A549 (cell line): ENCODE measurements at regions not wholly inside any gene's neighbourhood (a gene's known extent, or its start where the extent isn't known, plus 50 kb on each side); places are given as distances from the start of the nearest gene placed in this dataset.

Source experiments
- ATAC-seq, 2 experiments: fragments of 200-7000 bp in 1 of 2; fragments of >200 bp in 1 of 2; cut with Nextera tagmentation in 1 of 2; cut with Tn5 transposase in 1 of 2; 3 replicates each; pipeline versions ENCODE4 v1.8.0 to v1.9.1; 2018 to 2020; ENCODE audit warnings: mild to moderate bottlenecking in 1 of 2, moderate library complexity in 1 of 2
- CTCF ChIA-PET: fragments of 300-600 bp; sonication (Branson Sonifier 250); formaldehyde crosslinking; extraction: SDS; loops from one replicate; lab custom pipeline; 2021; ENCODE audit warnings: antibody characterized with exemption, inconsistent platforms; lab: Yijun Ruan, JAX
- POLR2A ChIA-PET: fragments of 350-600 bp; formaldehyde crosslinking; extraction: SDS; loops from one replicate; lab custom pipeline; 2021; ENCODE audit warnings: antibody characterized with exemption, inconsistent platforms; lab: Yijun Ruan, JAX
- DNase-seq, 2 experiments: peaks; one replicate each; pipeline versions ENCODE4 v3.0.0 to v3.0.0-alpha.2; 2011 to 2016; ENCODE audit warnings: low read depth in 1 of 2, low spot score in 1 of 2
- FAIRE-seq: peaks from 2 replicates; lab custom pipeline; 2011; peaks lifted over from hg19 to GRCh38; lab: Jason Lieb, UNC
- H3K27ac ChIP-seq, 2 experiments: fragments of >200 bp; sonication (Bioruptor Twin); formaldehyde crosslinking; 3 replicates each; pipeline ENCODE4 v1.5.1; 2016 to 2017
- H3K4me1 ChIP-seq: fragments of >200 bp; sonication (Bioruptor Twin); formaldehyde crosslinking; 3 replicates; pipeline ENCODE4 v1.6.1; 2016
- H3K4me2 ChIP-seq: fragments of >200 bp; sonication (Bioruptor Twin); formaldehyde crosslinking; 3 replicates; pipeline ENCODE4 v1.6.1; 2016
- H3K4me3 ChIP-seq: fragments of >200 bp; sonication (Bioruptor Twin); formaldehyde crosslinking; 3 replicates; pipeline ENCODE4 v1.5.1; 2016
- H3K9me3 ChIP-seq: fragments of >200 bp; sonication (Bioruptor Twin); formaldehyde crosslinking; 3 replicates; pipeline ENCODE4 v1.6.1; 2016
- CBX2 ChIP-seq: fragments of 200-600 bp; sonication (generic); IDR thresholded peaks from 2 replicates; pipeline ENCODE4 v1.6.1; 2016; ENCODE audit warnings: low read depth, mild to moderate bottlenecking, borderline replicate concordance
- CEBPB ChIP-seq, 2 experiments: fragments of >200 bp in 1 of 2; sonication (Bioruptor Twin) in 1 of 2; formaldehyde crosslinking in 1 of 2; IDR thresholded peaks; 2 replicates each; pipeline ENCODE4 v1.6.1; 2012 to 2016
- CTCF ChIP-seq: fragments of >200 bp; sonication (Bioruptor Twin); formaldehyde crosslinking; IDR thresholded peaks from 3 replicates; pipeline ENCODE4 v1.5.1; 2016
- E2F6 ChIP-seq: IDR thresholded peaks from 2 replicates; pipeline ENCODE4 v1.6.1; 2012; ENCODE audit warnings: low read depth, borderline replicate concordance
- EHF ChIP-seq: fragments of 250-450 bp; sonication (Bioruptor Pico); IDR thresholded peaks from 2 replicates; pipeline ENCODE4 v1.5.0; 2020; ENCODE audit warnings: mild to moderate bottlenecking
- EP300 ChIP-seq, 2 experiments: fragments of >200 bp; sonication (Bioruptor Twin); formaldehyde crosslinking; IDR thresholded peaks; 2 replicates in 1 of 2; 3 replicates in 1 of 2; pipeline ENCODE4 v1.6.1; 2016 to 2017
- GATA3 ChIP-seq: IDR thresholded peaks from 2 replicates; pipeline ENCODE4 v1.6.1; 2012; ENCODE audit warnings: borderline replicate concordance
- HDAC2 ChIP-seq: fragments of 200-600 bp; sonication (generic); IDR thresholded peaks from 2 replicates; pipeline ENCODE4 v1.6.1; 2016
- HES2 ChIP-seq: fragments of >200 bp; sonication (Bioruptor Twin); formaldehyde crosslinking; IDR thresholded peaks from 2 replicates; pipeline ENCODE4 v1.6.1; 2016
- HEYL ChIP-seq: fragments of 250-450 bp; sonication (Bioruptor Pico); IDR thresholded peaks from 2 replicates; pipeline ENCODE4 v1.8.0; 2021; ENCODE audit warnings: mild to moderate bottlenecking, moderate library complexity
- HOXA7 ChIP-seq: fragments of 250-450 bp; sonication (Bioruptor Pico); IDR thresholded peaks from 2 replicates; pipeline ENCODE4 v1.5.0; 2020; ENCODE audit warnings: mild to moderate bottlenecking, moderate library complexity
- HOXB13 ChIP-seq: fragments of 250-450 bp; sonication (Bioruptor Pico); IDR thresholded peaks from 2 replicates; pipeline ENCODE4 v1.5.0; 2020; ENCODE audit warnings: low read depth, mild to moderate bottlenecking, moderate library complexity
- HOXB5 ChIP-seq: fragments of 250-450 bp; sonication (Bioruptor Pico); IDR thresholded peaks from 2 replicates; pipeline ENCODE4 v1.5.0; 2020; ENCODE audit warnings: mild to moderate bottlenecking, moderate library complexity
- JUN ChIP-seq, 2 experiments: fragments of >200 bp; sonication (Bioruptor Twin); formaldehyde crosslinking; IDR thresholded peaks; 2 replicates in 1 of 2; 3 replicates in 1 of 2; pipeline ENCODE4 v1.6.1; 2016 to 2017
- JUNB ChIP-seq: fragments of >200 bp; sonication (Bioruptor Twin); formaldehyde crosslinking; IDR thresholded peaks from 2 replicates; pipeline ENCODE4 v1.6.1; 2016
- KDM5A ChIP-seq: fragments of 200-600 bp; sonication (generic); IDR thresholded peaks from 2 replicates; pipeline ENCODE4 v1.6.1; 2016; ENCODE audit warnings: antibody characterized with exemption, mild to moderate bottlenecking
- MAX ChIP-seq: IDR thresholded peaks from 2 replicates; pipeline ENCODE4 v1.6.1; 2012
- MAZ ChIP-seq: fragments of 150-350 bp; IDR thresholded peaks from 2 replicates; pipeline ENCODE4 v1.6.1; 2014; ENCODE audit warnings: antibody characterized with exemption, low read depth, low read length, borderline replicate concordance
- MYC ChIP-seq: IDR thresholded peaks from 2 replicates; pipeline ENCODE4 v1.6.1; 2012; ENCODE audit warnings: mild to moderate bottlenecking, inconsistent platforms, low read length, improper control_type of control experiment, borderline replicate concordance
- NFE2L2 ChIP-seq: fragments of 150-350 bp; conservative IDR thresholded peaks from 2 replicates; pipeline ENCODE4 v1.6.1; 2014; ENCODE audit warnings: low read length
- NPAS2 ChIP-seq: fragments of 250-450 bp; sonication (Bioruptor Pico); IDR thresholded peaks from 2 replicates; pipeline ENCODE4 v1.8.0; 2022; ENCODE audit warnings: mild to moderate bottlenecking, moderate library complexity, borderline replicate concordance
- NR3C1 ChIP-seq: fragments of >200 bp; sonication (Bioruptor Twin); formaldehyde crosslinking; IDR thresholded peaks from 3 replicates; pipeline ENCODE4 v1.6.1; 2017
- POLR2AphosphoS2 ChIP-seq: conservative IDR thresholded peaks from 2 replicates; pipeline ENCODE4 v1.6.1; 2012; ENCODE audit warnings: low read length, improper control_type of control experiment, inconsistent platforms
- RARB ChIP-seq: fragments of 250-450 bp; sonication (Bioruptor Pico); IDR thresholded peaks from 2 replicates; pipeline ENCODE4 v1.8.0; 2021; ENCODE audit warnings: mild to moderate bottlenecking, moderate library complexity
- RFX5 ChIP-seq: fragments of 450-650 bp; IDR thresholded peaks from 2 replicates; pipeline ENCODE4 v1.7.1; 2014; ENCODE audit warnings: antibody characterized with exemption, mild to moderate bottlenecking, moderate library complexity
- RNF2 ChIP-seq: fragments of 200-600 bp; sonication (generic); IDR thresholded peaks from 2 replicates; pipeline ENCODE4 v1.6.1; 2016; ENCODE audit warnings: low read depth, mild to moderate bottlenecking, antibody characterized with exemption, moderate library complexity, borderline replicate concordance
- SREBF2 ChIP-seq: fragments of 450-650 bp; IDR thresholded peaks from 2 replicates; pipeline ENCODE4 v1.6.1; 2014; ENCODE audit warnings: mild to moderate bottlenecking, moderate library complexity
- ZC3H11A ChIP-seq: fragments of 450-650 bp; IDR thresholded peaks from 2 replicates; pipeline ENCODE4 v1.6.1; 2014; ENCODE audit warnings: antibody characterized with exemption, mild to moderate bottlenecking
- WGBS: methylation state at CpG from one replicate; pipeline ENCODE4 v1.1.6; 2017; ENCODE audit errors: missing lambda C conversion rate; 5-methylcytosine and 5-hydroxymethylcytosine counted together
- TF ChIP-seq, protein P1 (sequence below): fragments of 150-350 bp; IDR thresholded peaks from 2 replicates; pipeline ENCODE4 v1.6.1; 2014; ENCODE audit warnings: low read depth, mild to moderate bottlenecking, low read length
- TF ChIP-seq, protein P2 (sequence below): fragments of >200 bp; sonication (Bioruptor Twin); formaldehyde crosslinking; IDR thresholded peaks from 3 replicates; pipeline ENCODE4 v1.6.1; 2016
- TF ChIP-seq, protein P3 (sequence below): IDR thresholded peaks from 2 replicates; pipeline ENCODE4 v1.6.1; 2012

GRCh38 chr15:49748791-49749190 lies 127.9 kb downstream of the DTWD1 start:
- no peak overlapping the region for H3K4me3 ChIP-seq
- no peak for ATAC-seq
- no peak overlapping the region for H3K27ac ChIP-seq
- H3K4me2 ChIP-seq: no peak overlapping the region
- DNase-seq: no peak
- no peak for TF ChIP-seq RFX5
- TF ChIP-seq POLR2AphosphoS2: no peak
- TF ChIP-seq JUN (IDR thresholded peaks at IDR 0.05): no peak
- no peak for TF ChIP-seq EHF (CRISPR knock-in tag)
- no peak for TF ChIP-seq ZC3H11A
- TF ChIP-seq EP300 (IDR thresholded peaks at IDR 0.05): no peak
- no peak for TF ChIP-seq MYC
- TF ChIP-seq CTCF: no peak
- TF ChIP-seq, all 56 proteins: peak for 0
- ChIA-PET CTCF (no interaction called here), POLR2A (no interaction called here)
- no peak for FAIRE-seq
- 34% methylated on average over 2 of the region's 2 CpGs for WGBS
- no peaks in the 10 kb centered on the region for H3K4me1 ChIP-seq
- no peaks in the 10 kb centered on the region for H3K9me3 ChIP-seq

DNA sequence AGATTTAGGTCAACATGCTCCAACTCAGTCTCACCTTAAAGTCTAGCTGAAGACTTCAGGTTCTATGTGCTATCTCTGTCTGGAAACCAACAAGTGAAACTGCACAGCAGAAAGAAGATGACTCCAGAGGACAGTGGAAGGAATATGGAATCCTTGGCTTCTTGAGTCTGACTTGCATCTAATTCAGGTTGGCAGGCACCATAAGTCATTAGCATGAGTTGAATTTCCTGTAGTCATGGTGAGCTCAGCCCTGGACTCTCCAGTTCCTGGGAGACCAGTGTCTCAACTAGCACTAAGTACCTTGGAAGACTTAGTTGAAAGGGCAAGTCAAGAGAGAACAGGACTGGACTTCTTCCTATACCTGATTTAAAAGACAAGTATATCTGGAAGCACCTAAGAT lies 129.7 kb downstream of the DTWD1 start:
- Histone ChIP-seq H3K27ac (no peak overlapping the region), H3K9me3 (no peaks in the 10 kb centered on the region), H3K4me1 (no peaks in the 10 kb centered on the region), H3K4me2 (no peak overlapping the region), H3K4me3 (no peak overlapping the region)
- no peak for FAIRE-seq
- no peak for ATAC-seq
- ChIA-PET CTCF (no interaction called here), POLR2A (no interaction called here)
- DNase-seq: no peak
- TF ChIP-seq HEYL (CRISPR knock-in tag) (no peak), CEBPB (IDR thresholded peaks at IDR 0.05) (no peak), NFE2L2 (no peak), HES2 (no peak), NR3C1 (no peak), SREBF2 (no peak), MAX (no peak), HDAC2 (no peak), JUNB (no peak), ZC3H11A (no peak), CBX2 (no peak)
- TF ChIP-seq, protein P1, sequence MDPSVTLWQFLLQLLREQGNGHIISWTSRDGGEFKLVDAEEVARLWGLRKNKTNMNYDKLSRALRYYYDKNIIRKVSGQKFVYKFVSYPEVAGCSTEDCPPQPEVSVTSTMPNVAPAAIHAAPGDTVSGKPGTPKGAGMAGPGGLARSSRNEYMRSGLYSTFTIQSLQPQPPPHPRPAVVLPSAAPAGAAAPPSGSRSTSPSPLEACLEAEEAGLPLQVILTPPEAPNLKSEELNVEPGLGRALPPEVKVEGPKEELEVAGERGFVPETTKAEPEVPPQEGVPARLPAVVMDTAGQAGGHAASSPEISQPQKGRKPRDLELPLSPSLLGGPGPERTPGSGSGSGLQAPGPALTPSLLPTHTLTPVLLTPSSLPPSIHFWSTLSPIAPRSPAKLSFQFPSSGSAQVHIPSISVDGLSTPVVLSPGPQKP: no peak
- TF ChIP-seq, all 56 proteins: peak for 0

DNA sequence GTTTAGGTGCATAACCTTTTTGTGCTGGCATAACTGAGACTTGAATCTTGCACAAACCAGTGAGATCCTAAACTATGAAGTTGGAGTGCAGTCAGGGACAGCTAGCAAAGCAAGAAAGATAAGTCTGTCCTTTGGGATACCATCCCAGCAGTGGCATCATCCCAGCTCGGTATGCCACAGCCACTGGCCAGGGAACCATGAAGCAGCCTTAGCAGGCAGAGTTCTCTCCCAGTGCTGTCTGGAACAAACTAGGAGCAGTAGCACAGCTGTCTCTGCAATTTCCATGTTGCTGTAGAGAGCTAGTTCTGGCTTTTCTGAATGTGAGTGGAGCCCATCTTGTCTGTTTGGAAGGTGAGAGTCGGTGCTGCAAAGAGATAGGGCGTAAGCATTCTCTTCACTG lies 130.3 kb downstream of the DTWD1 start:
- no peak for DNase-seq
- ChIA-PET CTCF (no interaction called here), POLR2A (no interaction called here)

More for the DNA sequence above, 130.3 kb downstream of the DTWD1 start:
- Histone ChIP-seq H3K27ac (no peak overlapping the region), H3K4me2 (no peak overlapping the region), H3K4me3 (no peak overlapping the region), H3K9me3 (no peaks in the 10 kb centered on the region), H3K4me1 (no peaks in the 10 kb centered on the region)
- TF ChIP-seq NPAS2 (CRISPR knock-in tag) (no peak), JUN (IDR thresholded peaks at IDR 0.05) (no peak), CEBPB (IDR thresholded peaks at IDR 0.05) (no peak), HEYL (CRISPR knock-in tag) (no peak), HOXB13 (CRISPR knock-in tag) (no peak), RNF2 (no peak), HOXB5 (no peak), HOXA7 (no peak), CBX2 (no peak), MAZ (no peak), E2F6 (no peak), RARB (no peak), HES2 (no peak), GATA3 (no peak), KDM5A (no peak)
- TF ChIP-seq, protein P2, sequence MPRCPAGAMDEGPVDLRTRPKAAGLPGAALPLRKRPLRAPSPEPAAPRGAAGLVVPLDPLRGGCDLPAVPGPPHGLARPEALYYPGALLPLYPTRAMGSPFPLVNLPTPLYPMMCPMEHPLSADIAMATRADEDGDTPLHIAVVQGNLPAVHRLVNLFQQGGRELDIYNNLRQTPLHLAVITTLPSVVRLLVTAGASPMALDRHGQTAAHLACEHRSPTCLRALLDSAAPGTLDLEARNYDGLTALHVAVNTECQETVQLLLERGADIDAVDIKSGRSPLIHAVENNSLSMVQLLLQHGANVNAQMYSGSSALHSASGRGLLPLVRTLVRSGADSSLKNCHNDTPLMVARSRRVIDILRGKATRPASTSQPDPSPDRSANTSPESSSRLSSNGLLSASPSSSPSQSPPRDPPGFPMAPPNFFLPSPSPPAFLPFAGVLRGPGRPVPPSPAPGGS: no peak
- TF ChIP-seq, protein P3, sequence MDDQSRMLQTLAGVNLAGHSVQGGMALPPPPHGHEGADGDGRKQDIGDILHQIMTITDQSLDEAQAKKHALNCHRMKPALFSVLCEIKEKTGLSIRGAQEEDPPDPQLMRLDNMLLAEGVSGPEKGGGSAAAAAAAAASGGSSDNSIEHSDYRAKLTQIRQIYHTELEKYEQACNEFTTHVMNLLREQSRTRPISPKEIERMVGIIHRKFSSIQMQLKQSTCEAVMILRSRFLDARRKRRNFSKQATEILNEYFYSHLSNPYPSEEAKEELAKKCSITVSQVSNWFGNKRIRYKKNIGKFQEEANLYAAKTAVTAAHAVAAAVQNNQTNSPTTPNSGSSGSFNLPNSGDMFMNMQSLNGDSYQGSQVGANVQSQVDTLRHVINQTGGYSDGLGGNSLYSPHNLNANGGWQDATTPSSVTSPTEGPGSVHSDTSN: no peak
- no peak for ATAC-seq
- FAIRE-seq: no peak
- 0% methylated on average over 2 of the region's 3 CpGs for WGBS
